Stimulated activated naive CD4-positive, alpha-beta T cell treated with Interleukin-2 at 50 U/mL for 16 hours (primary cell): ENCODE measurements at regions not wholly inside any gene's neighbourhood (a gene's known extent, or its start where the extent isn't known, plus 50 kb on each side); places are given as distances from the start of the nearest gene placed in this dataset.

ENCODE experiments used
- DNase-seq: peaks from one replicate; lab custom pipeline; 2025; lab: John Stamatoyannopoulos, UW

GRCh38 chr21:38741092-38741949 is 64.4 kb upstream of the ETS2 start:
- DNase-seq: no peak

DNA sequence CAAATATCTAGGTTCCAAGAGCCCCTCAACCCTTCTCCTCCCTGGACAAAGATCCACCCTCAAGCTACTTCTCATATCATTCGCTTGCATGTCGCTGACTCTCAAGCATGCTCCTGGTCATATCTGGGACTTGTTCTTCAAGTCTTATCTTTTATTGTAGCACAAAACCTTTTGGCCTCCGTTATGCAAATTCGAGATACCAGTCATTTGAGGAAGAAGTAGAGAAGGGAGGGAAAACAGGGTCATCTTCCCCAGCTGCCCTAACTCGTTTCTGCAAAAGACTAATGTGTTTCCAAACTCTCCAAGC is 63.8 kb upstream of the ETS2 start:
- DNase-seq: no peak

GRCh38 chr21:38742580-38743260 is 63.0 kb upstream of the ETS2 start:
- DNase-seq: no peak

DNA sequence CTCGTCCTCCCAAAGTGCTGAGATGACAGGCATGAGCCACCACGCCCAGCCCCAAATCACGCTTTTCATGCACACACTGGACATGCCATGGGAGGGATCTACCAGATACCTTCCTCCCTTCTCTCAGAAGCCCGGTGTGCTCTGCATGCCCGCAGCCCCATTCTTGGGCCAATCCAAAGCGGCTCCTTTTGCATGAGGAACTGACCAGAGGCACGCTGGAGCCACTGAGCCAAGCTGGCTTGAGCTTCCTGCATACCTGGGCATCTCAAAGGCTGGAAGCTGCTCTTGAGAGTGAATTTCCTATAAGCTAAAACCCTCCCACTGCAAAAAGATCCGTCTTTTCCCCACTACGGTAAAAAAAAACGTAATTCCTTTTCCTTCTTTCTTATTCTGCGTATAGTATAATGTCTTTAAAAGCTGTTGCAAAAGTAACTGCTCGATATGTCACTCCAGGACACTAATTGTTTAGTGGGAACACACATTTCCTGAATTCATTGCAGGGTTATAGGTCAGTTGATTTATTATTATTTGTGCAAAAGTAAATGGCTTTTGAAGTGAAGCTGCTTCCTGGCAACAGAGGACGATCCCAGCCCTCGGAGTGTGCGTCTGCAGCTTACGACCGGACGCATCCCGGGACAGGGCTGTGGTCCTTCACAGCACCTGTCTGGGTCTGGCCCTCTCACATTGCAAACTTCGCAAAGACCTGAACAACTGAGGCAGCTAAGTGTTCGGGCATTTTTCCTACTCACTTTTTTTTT is 61.8 kb upstream of the ETS2 start:
- DNase-seq: no peak

- no peak for DNase-seq
These were observed 60.9 kb upstream of the ETS2 start for GRCh38 chr21:38744861-38745260.

GRCh38 chr21:38747810-38748209 is 57.9 kb upstream of the ETS2 start:
- DNase-seq: no peak

GRCh38 chr21:38751379-38752050 is 54.2 kb upstream of the ETS2 start:
- DNase-seq: no peak

- DNase-seq: no peak
These were observed 53.7 kb upstream of the ETS2 start for GRCh38 chr21:38752051-38752505.

- DNase-seq: no peak
These were observed 52.6 kb upstream of the ETS2 start for GRCh38 chr21:38753114-38753513.

DNA sequence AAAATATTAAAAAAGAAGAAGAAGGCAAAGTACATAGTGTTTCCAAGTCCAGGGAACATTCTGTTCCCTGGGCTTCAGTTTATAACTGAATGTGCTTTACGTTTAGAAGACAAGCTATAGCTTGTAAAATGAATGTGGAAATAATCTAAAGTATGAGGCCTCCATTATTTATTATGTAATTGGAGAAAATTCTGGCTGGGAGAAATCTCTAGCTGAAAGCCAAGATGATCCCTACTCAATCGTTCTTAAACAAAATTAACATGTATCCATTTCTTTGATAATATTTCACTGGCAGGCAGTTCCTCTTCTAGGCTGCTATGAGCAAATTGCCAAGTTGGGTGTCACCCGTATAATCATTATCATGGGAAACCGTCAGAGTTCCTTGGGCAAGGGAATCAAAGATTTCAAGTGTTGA is 52.2 kb upstream of the ETS2 start:
- DNase-seq: no peak
